ENCODE measurements at regions not wholly inside any gene's neighbourhood (a gene's known extent, or its start where the extent isn't known, plus 50 kb on each side); places are given as distances from the start of the nearest gene placed in this dataset.
A peak's percentile ranks its signal among the peaks of the same experiment; 100 is the strongest.

- peak; percentile 82 for FAIRE-seq
Measured at GRCh38 chr14:51185754-51186153, 54.3 kb upstream of the TMX1 start.

GRCh38 chr14:51188566-51189185 lies 51.4 kb upstream of the TMX1 start:
- DNase-seq (ENCODE audit: insufficient read length) (no peak), FAIRE-seq (no peak)
- no peak for TF ChIP-seq POLR2A (IDR thresholded peaks at IDR 0.05; ENCODE audit: low read depth, low read length)
- TF ChIP-seq TAF1 (IDR thresholded peaks at IDR 0.05; ENCODE audit: borderline replicate concordance, low read depth, low read length), result no peak

More at GRCh38 chr14:51185754-51186153, 54.3 kb upstream of the TMX1 start:
- no peak for DNase-seq (ENCODE audit: insufficient read length)
- TF ChIP-seq POLR2AphosphoS5 (IDR thresholded peaks at IDR 0.05; ENCODE audit: low read depth, low read length) (no peak), POLR2A (IDR thresholded peaks at IDR 0.05; ENCODE audit: low read depth, low read length) (no peak), TAF1 (IDR thresholded peaks at IDR 0.05; ENCODE audit: borderline replicate concordance, low read depth, low read length) (no peak)

GRCh38 chr14:51189600-51190376 lies 50.3 kb upstream of the TMX1 start:
- FAIRE-seq (no peak), DNase-seq (ENCODE audit: insufficient read length) (no peak)
- TF ChIP-seq POLR2AphosphoS5 (IDR thresholded peaks at IDR 0.05; ENCODE audit: low read depth, low read length) (no peak), TAF1 (IDR thresholded peaks at IDR 0.05; ENCODE audit: borderline replicate concordance, low read depth, low read length) (no peak), POLR2A (IDR thresholded peaks at IDR 0.05; ENCODE audit: low read depth, low read length) (no peak)

All from GM12892 (cell line).